Astrocyte (in vitro differentiated cells and primary cell): ENCODE measurements at regions not wholly inside any gene's neighbourhood (a gene's known extent, or its start where the extent isn't known, plus 50 kb on each side); places are given as distances from the start of the nearest gene placed in this dataset.
"Not testable (repeated sequence)": the region's sequence is repeated elsewhere in the genome, so short reads cannot be mapped to it uniquely, and the experiment has no call there.

Source experiments
- CTCF ChIP-seq: IDR thresholded peaks from 2 replicates; pipeline ENCODE4 v1.5.1; 2011; ENCODE audit warnings: low read depth, mild to moderate bottlenecking, inconsistent platforms, low read length, moderate library complexity; ENCODE audit not compliant: insufficient read depth
- EZH2 ChIP-seq: IDR thresholded peaks from 2 replicates; pipeline ENCODE4 v1.6.1; 2012; ENCODE audit warnings: mild to moderate bottlenecking, low read length, inconsistent platforms; ENCODE audit not compliant: insufficient read depth

- TF ChIP-seq EZH2, CTCF: not testable (repeated sequence)
Measured at GRCh38 chr4:95760646-95761045, 79.2 kb upstream of the PDHA2 start.
